OCI-LY7 (cell line): ENCODE measurements at regions not wholly inside any gene's neighbourhood (a gene's known extent, or its start where the extent isn't known, plus 50 kb on each side); places are given as distances from the start of the nearest gene placed in this dataset.

Experiments
- BruUV-seq: library from RNA; stranded (reverse); fragments of 400-500 nt; replicated peaks from 2 replicates; lab custom pipeline; 2021; lab: Mats Ljungman, UMichigan
- CTCF ChIA-PET: fragments of 300-600 bp; sonication (Branson Sonifier 250); formaldehyde crosslinking; loops from one replicate; lab custom pipeline; 2022; ENCODE audit warnings: antibody characterized with exemption; ENCODE audit not compliant: unreplicated experiment; lab: Charles Lee
- POLR2A ChIA-PET: fragments of 300-600 bp; sonication (Branson Sonifier 250); formaldehyde crosslinking; loops from one replicate; lab custom pipeline; 2022; ENCODE audit warnings: antibody characterized with exemption; lab: Charles Lee
- DNase-seq: peaks from one replicate; pipeline ENCODE4 v3.0.0-alpha.2; 2015; ENCODE audit warnings: low spot score
- H2AFZ ChIP-seq: fragments of 200-600 bp; sonication (generic), shearing (Covaris generic); 2 replicates; pipeline ENCODE4 v1.6.1; 2014; ENCODE audit warnings: mild to moderate bottlenecking, antibody characterized with exemption, low read length, moderate library complexity
- H3K27ac ChIP-seq: fragments of 200-600 bp; sonication (generic); 2 replicates; pipeline ENCODE4 v1.5.1; 2014; ENCODE audit warnings: mixed run types, low read depth, mild to moderate bottlenecking, moderate library complexity, low read length, inconsistent platforms; ENCODE audit not compliant: poor library complexity, severe bottlenecking
- H3K36me3 ChIP-seq: fragments of 200-600 bp; sonication (generic); 2 replicates; pipeline ENCODE4 v1.6.1; 2014; ENCODE audit warnings: mild to moderate bottlenecking, antibody characterized with exemption, low read length, moderate library complexity, mixed read lengths; ENCODE audit not compliant: insufficient read depth
- H3K4me1 ChIP-seq: fragments of 200-600 bp; sonication (generic); 2 replicates; pipeline ENCODE4 v1.5.1; 2014; ENCODE audit warnings: mild to moderate bottlenecking, low read length; ENCODE audit not compliant: insufficient read depth, poor library complexity, severe bottlenecking
- H3K4me2 ChIP-seq: fragments of 200-600 bp; sonication (generic); 2 replicates; pipeline ENCODE4 v1.6.1; 2014; ENCODE audit warnings: mild to moderate bottlenecking, low read length
- H3K4me3 ChIP-seq: fragments of 200-600 bp; sonication (generic); 2 replicates; pipeline ENCODE4 v1.5.1; 2014; ENCODE audit warnings: mild to moderate bottlenecking, low read depth, low read length; ENCODE audit not compliant: poor library complexity, severe bottlenecking
- H3K79me2 ChIP-seq: fragments of 200-600 bp; sonication (generic); 2 replicates; pipeline ENCODE4 v1.6.1; 2016; ENCODE audit warnings: low read depth, mild to moderate bottlenecking, low read length, moderate library complexity, mixed read lengths; ENCODE audit not compliant: insufficient read depth
- H3K9me2 ChIP-seq: fragments of 200-600 bp; sonication (generic); 2 replicates; pipeline ENCODE4 v1.6.1; 2016; ENCODE audit warnings: mild to moderate bottlenecking, low read length, mixed read lengths; ENCODE audit not compliant: insufficient read depth
- H3K9me3 ChIP-seq: fragments of 200-600 bp; sonication (generic); 2 replicates; pipeline ENCODE4 v1.6.1; 2014; ENCODE audit warnings: mild to moderate bottlenecking, mixed run types, low read length, mixed read lengths
- H4K20me1 ChIP-seq: fragments of 200-600 bp; sonication (generic); 2 replicates; pipeline ENCODE4 v1.6.1; 2014; ENCODE audit warnings: mild to moderate bottlenecking, antibody characterized with exemption, low read length, moderate library complexity, mixed read lengths; ENCODE audit not compliant: insufficient read depth
- CTCF ChIP-seq: fragments of 200-600 bp; sonication (generic); conservative IDR thresholded peaks from 2 replicates; pipeline ENCODE4 v1.5.1; 2014; ENCODE audit warnings: mild to moderate bottlenecking, antibody characterized with exemption, low read length, moderate library complexity, mixed read lengths
- EZH2phosphoT487 ChIP-seq: fragments of 200-600 bp; sonication (generic); IDR thresholded peaks from 2 replicates; pipeline ENCODE4 v1.6.1; 2018; ENCODE audit warnings: low read depth, borderline replicate concordance, mild to moderate bottlenecking, mixed run types, antibody characterized with exemption, low read length, moderate library complexity, mixed read lengths
- intact Hi-C: fragments of 100-400 bp; cut with micrococcal nuclease; formaldehyde crosslinking; loops from one replicate; pipeline ENCODE4 v1.10.0; 2022; ENCODE audit not compliant: unreplicated experiment

DNA sequence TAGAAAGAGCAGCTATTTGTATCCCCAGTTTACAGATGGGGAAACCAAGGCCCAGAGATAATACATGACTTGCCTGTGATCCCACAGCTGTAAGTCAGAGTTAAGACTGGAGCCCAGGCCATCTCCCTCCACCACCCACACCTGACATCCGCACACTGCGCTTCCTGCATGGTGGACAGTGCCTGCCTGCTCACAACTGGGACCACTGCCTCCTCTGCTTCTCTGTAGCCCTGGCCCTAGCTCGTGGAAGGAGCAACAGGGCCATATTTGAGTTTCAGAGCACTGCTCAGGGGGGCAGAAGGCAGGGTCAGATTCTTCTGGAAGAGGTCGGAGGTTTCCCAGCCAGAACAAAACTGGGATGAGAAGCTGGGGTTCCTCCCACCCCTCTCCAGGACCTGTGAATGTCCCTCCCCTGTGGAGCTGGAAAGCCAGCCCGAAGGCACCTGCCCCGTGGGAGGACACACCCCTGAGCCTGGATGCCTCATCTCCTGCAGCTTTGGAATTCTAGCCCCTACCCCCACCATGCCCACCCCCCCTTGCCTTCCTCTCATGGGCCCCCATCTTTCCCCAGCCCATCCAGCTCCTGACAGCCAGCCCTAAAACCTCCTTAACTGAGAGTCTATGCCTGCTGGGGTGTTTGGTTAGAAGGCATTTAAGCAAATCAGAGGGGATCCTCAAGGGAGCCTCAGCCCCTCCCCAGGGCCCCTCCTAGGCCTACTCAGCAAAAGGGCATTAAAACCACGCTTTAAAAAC, 100.1 kb downstream of the TPRA1 start:
- TF ChIP-seq CTCF, result no peak
- TF ChIP-seq EZH2phosphoT487, result no peak
- intact Hi-C loops, result no loop called here
- H3K4me2 ChIP-seq, result no peak overlapping the region
- no peaks in the 10 kb centered on the region for H3K79me2 ChIP-seq
- no peaks in the 10 kb centered on the region for H3K36me3 ChIP-seq
- no peaks in the 10 kb centered on the region for H4K20me1 ChIP-seq
- CTCF ChIA-PET, result no interaction called here
- no peak overlapping the region for H2AFZ ChIP-seq
- no TSS peak for BruUV-seq
- H3K9me3 ChIP-seq, result no peaks in the 10 kb centered on the region
- H3K4me3 ChIP-seq, result no peak overlapping the region
- no peaks in the 10 kb centered on the region for H3K9me2 ChIP-seq
- POLR2A ChIA-PET, result no interaction called here
- DNase-seq, result no peak
- H3K27ac ChIP-seq, result no peak overlapping the region
- no peaks in the 10 kb centered on the region for H3K4me1 ChIP-seq

GRCh38 chr3:127489357-127489756, 101.2 kb downstream of the TPRA1 start:
- H3K4me2 ChIP-seq, result no peak overlapping the region
- no peaks in the 10 kb centered on the region for H3K36me3 ChIP-seq
- BruUV-seq, result no TSS peak
- H2AFZ ChIP-seq, result no peak overlapping the region
- H3K79me2 ChIP-seq, result no peaks in the 10 kb centered on the region
- POLR2A ChIA-PET, result no interaction called here
- H3K9me3 ChIP-seq, result no peaks in the 10 kb centered on the region
- no peak overlapping the region for H3K27ac ChIP-seq
- H3K4me1 ChIP-seq, result no peaks in the 10 kb centered on the region
- no peaks in the 10 kb centered on the region for H4K20me1 ChIP-seq
- no peak overlapping the region for H3K4me3 ChIP-seq
- CTCF ChIA-PET, result no interaction called here
- TF ChIP-seq CTCF (no peak), EZH2phosphoT487 (no peak)
- DNase-seq, result no peak
- no peaks in the 10 kb centered on the region for H3K9me2 ChIP-seq
- intact Hi-C loops, result no loop called here

- POLR2A ChIA-PET, result no interaction called here
- no peak overlapping the region for H3K4me3 ChIP-seq
- no peaks in the 10 kb centered on the region for H3K9me2 ChIP-seq
- CTCF ChIA-PET, result no interaction called here
- no peak overlapping the region for H2AFZ ChIP-seq
- H3K4me2 ChIP-seq, result no peak overlapping the region
- no peaks in the 10 kb centered on the region for H3K36me3 ChIP-seq
- H3K27ac ChIP-seq, result no peak overlapping the region
- H3K4me1 ChIP-seq, result no peaks in the 10 kb centered on the region
- no peak for DNase-seq
- H3K79me2 ChIP-seq, result no peaks in the 10 kb centered on the region
- no peak for TF ChIP-seq CTCF
- no peak for TF ChIP-seq EZH2phosphoT487
- no peaks in the 10 kb centered on the region for H3K9me3 ChIP-seq
- BruUV-seq, result no TSS peak
- H4K20me1 ChIP-seq, result no peaks in the 10 kb centered on the region
- intact Hi-C loops, result no loop called here
These were observed 101.8 kb downstream of the TPRA1 start for GRCh38 chr3:127488740-127489139.
